ENCODE measurements at regions not wholly inside any gene's neighbourhood (a gene's known extent, or its start where the extent isn't known, plus 50 kb on each side); places are given as distances from the start of the nearest gene placed in this dataset.

GRCh38 chr13:94827566-94827965 lies 115.2 kb upstream of the SOX21 start:
- TF ChIP-seq CTCF (conservative IDR thresholded peaks at IDR 0.05; ENCODE audit: low read depth, low read length): no peak
- no peak overlapping the region for H3K4me3 ChIP-seq (ENCODE audit: low read depth, low read length)
- DNase-seq (ENCODE audit: low read depth): no peak

- peak; percentile 75 for DNase-seq (ENCODE audit: low read depth)
- TF ChIP-seq CTCF (conservative IDR thresholded peaks at IDR 0.05; ENCODE audit: low read depth, low read length): no peak
- H3K4me3 ChIP-seq (ENCODE audit: low read depth, low read length): no peak overlapping the region
Observed at GRCh38 chr13:94825507-94825906, 113.2 kb upstream of the SOX21 start.

GRCh38 chr13:94824601-94825000 lies 112.3 kb upstream of the SOX21 start:
- H3K4me3 ChIP-seq (ENCODE audit: low read depth, low read length): no peak overlapping the region
- no peak for DNase-seq (ENCODE audit: low read depth)
- no peak for TF ChIP-seq CTCF (conservative IDR thresholded peaks at IDR 0.05; ENCODE audit: low read depth, low read length)

- TF ChIP-seq CTCF (conservative IDR thresholded peaks at IDR 0.05; ENCODE audit: low read depth, low read length): no peak
- no peak overlapping the region for H3K4me3 ChIP-seq (ENCODE audit: low read depth, low read length)
- DNase-seq (ENCODE audit: low read depth): no peak
Observed at GRCh38 chr13:94822356-94822755, 110.0 kb upstream of the SOX21 start.

GRCh38 chr13:94816256-94816655 lies 103.9 kb upstream of the SOX21 start:
- DNase-seq (ENCODE audit: low read depth): no peak
- no peak for TF ChIP-seq CTCF (conservative IDR thresholded peaks at IDR 0.05; ENCODE audit: low read depth, low read length)
- no peak overlapping the region for H3K4me3 ChIP-seq (ENCODE audit: low read depth, low read length)

- no peak for TF ChIP-seq CTCF (conservative IDR thresholded peaks at IDR 0.05; ENCODE audit: low read depth, low read length)
- no peak for DNase-seq (ENCODE audit: low read depth)
- H3K4me3 ChIP-seq (ENCODE audit: low read depth, low read length): no peak overlapping the region
Observed at GRCh38 chr13:94813920-94814475, 101.7 kb upstream of the SOX21 start.

- H3K4me3 ChIP-seq (ENCODE audit: low read depth, low read length): no peak overlapping the region
- TF ChIP-seq CTCF (conservative IDR thresholded peaks at IDR 0.05; ENCODE audit: low read depth, low read length): no peak
- no peak for DNase-seq (ENCODE audit: low read depth)
Observed at GRCh38 chr13:94811753-94812152, 99.4 kb upstream of the SOX21 start.

Data from choroid plexus epithelial cell (primary cell).